ENCODE measurements at regions not wholly inside any gene's neighbourhood (a gene's known extent, or its start where the extent isn't known, plus 50 kb on each side); places are given as distances from the start of the nearest gene placed in this dataset.

- no peak for DNase-seq
Measured at GRCh38 chr9:13627502-13627901, 348.0 kb upstream of the MPDZ start.

GRCh38 chr9:13627071-13627470 is 347.6 kb upstream of the MPDZ start:
- DNase-seq: no peak

GRCh38 chr9:13626601-13627000 is 347.1 kb upstream of the MPDZ start:
- DNase-seq: no peak

- no peak for DNase-seq
Measured at GRCh38 chr9:13621872-13622564, 342.5 kb upstream of the MPDZ start.

- DNase-seq: no peak
Measured at GRCh38 chr9:13616491-13617035, 337.1 kb upstream of the MPDZ start.

- no peak for DNase-seq
Measured at GRCh38 chr9:13615660-13616490, 336.4 kb upstream of the MPDZ start.

- no peak for DNase-seq
Measured at GRCh38 chr9:13614060-13614459, 334.6 kb upstream of the MPDZ start.

GRCh38 chr9:13613296-13613695 is 333.8 kb upstream of the MPDZ start:
- DNase-seq: no peak

GRCh38 chr9:13608451-13608850 is 329.0 kb upstream of the MPDZ start:
- no peak for DNase-seq

GRCh38 chr9:13607481-13608441 is 328.3 kb upstream of the MPDZ start:
- DNase-seq: no peak

GRCh38 chr9:13606586-13606985 is 327.1 kb upstream of the MPDZ start:
- DNase-seq: no peak

- DNase-seq: no peak
Measured at GRCh38 chr9:13603921-13604320, 324.4 kb upstream of the MPDZ start.

- no peak for DNase-seq
Measured at GRCh38 chr9:13598738-13599137, 319.2 kb upstream of the MPDZ start.

- DNase-seq: no peak
Measured at GRCh38 chr9:13597427-13597826, 317.9 kb upstream of the MPDZ start.

GRCh38 chr9:13597004-13597403 is 317.5 kb upstream of the MPDZ start:
- DNase-seq: no peak

- DNase-seq: no peak
Measured at GRCh38 chr9:13596383-13596970, 317.0 kb upstream of the MPDZ start.

GRCh38 chr9:13590996-13591395 is 311.5 kb upstream of the MPDZ start:
- no peak for DNase-seq

- DNase-seq: no peak
Measured at GRCh38 chr9:13589034-13589737, 309.7 kb upstream of the MPDZ start.

- no peak for DNase-seq
Measured at GRCh38 chr9:13588151-13589033, 308.9 kb upstream of the MPDZ start.

- no peak for DNase-seq
Measured at GRCh38 chr9:13587571-13587970, 308.1 kb upstream of the MPDZ start.

Data from NCI-H510A treated with DMSO at 0.1 percent for 48 hours (cell line).